Progenitor cell of endocrine pancreas (in vitro differentiated cells): ENCODE measurements at regions not wholly inside any gene's neighbourhood (a gene's known extent, or its start where the extent isn't known, plus 50 kb on each side); places are given as distances from the start of the nearest gene placed in this dataset.

ENCODE experiments used
- DNase-seq: peaks from one replicate; pipeline ENCODE4 v3.0.0; 2021; ENCODE audit warnings: low spot score; ENCODE audit not compliant: unreplicated experiment
- H3K27ac Mint-ChIP-seq: 2 replicates; pipeline ENCODE4 v1.8.0; 2021; ENCODE audit warnings: mild to moderate bottlenecking, moderate library complexity, mixed read lengths
- H3K27me3 Mint-ChIP-seq: 2 replicates; pipeline ENCODE4 v1.8.0; 2021; ENCODE audit warnings: mixed read lengths
- H3K36me3 Mint-ChIP-seq: 2 replicates; pipeline ENCODE4 v1.8.0; 2022; ENCODE audit warnings: mixed read lengths; ENCODE audit not compliant: insufficient read depth
- H3K4me1 Mint-ChIP-seq: 2 replicates; pipeline ENCODE4 v1.8.0; 2021; ENCODE audit warnings: low read depth, mixed read lengths
- H3K4me3 Mint-ChIP-seq: 2 replicates; pipeline ENCODE4 v1.8.0; 2021; ENCODE audit warnings: low read depth, mild to moderate bottlenecking, moderate library complexity, mixed read lengths
- H3K9me3 Mint-ChIP-seq: 2 replicates; pipeline ENCODE4 v1.8.0; 2021; ENCODE audit warnings: low read depth, mixed read lengths
- CTCF ChIP-seq: fragments of 200-600 bp; sonication (generic); IDR thresholded peaks from one replicate; pipeline ENCODE4 v1.5.0; 2021; ENCODE audit warnings: antibody characterized with exemption, mild to moderate bottlenecking; ENCODE audit not compliant: unreplicated experiment

- Mint-ChIP-seq H3K27me3 (no peaks in the 10 kb centered on the region), H3K4me3 (no peak overlapping the region), H3K27ac (no peak overlapping the region), H3K4me1 (no peaks in the 10 kb centered on the region), H3K36me3 (no peaks in the 10 kb centered on the region), H3K9me3 (peaks cover 18% of the 10 kb centered on the region)
- no peak for DNase-seq
- TF ChIP-seq CTCF = no peak
These were observed 693.0 kb upstream of the SOX9 start for GRCh38 chr17:71427801-71428200.

- Mint-ChIP-seq H3K27me3 (no peaks in the 10 kb centered on the region), H3K4me1 (no peaks in the 10 kb centered on the region), H3K4me3 (no peak overlapping the region), H3K27ac (no peak overlapping the region), H3K36me3 (no peaks in the 10 kb centered on the region), H3K9me3 (peaks cover 15% of the 10 kb centered on the region)
- no peak for TF ChIP-seq CTCF
- DNase-seq = no peak
These were observed 691.9 kb upstream of the SOX9 start for GRCh38 chr17:71428897-71429296.

GRCh38 chr17:71430281-71430680 is 690.5 kb upstream of the SOX9 start:
- Mint-ChIP-seq H3K4me3 (no peak overlapping the region), H3K4me1 (no peaks in the 10 kb centered on the region), H3K9me3 (peaks cover 15% of the 10 kb centered on the region), H3K36me3 (no peaks in the 10 kb centered on the region), H3K27me3 (no peaks in the 10 kb centered on the region), H3K27ac (no peak overlapping the region)
- no peak for TF ChIP-seq CTCF
- no peak for DNase-seq

- H3K4me1 Mint-ChIP-seq = no peaks in the 10 kb centered on the region
- H3K9me3 Mint-ChIP-seq = peaks cover 15% of the 10 kb centered on the region
- H3K27ac Mint-ChIP-seq = no peak overlapping the region
- no peaks in the 10 kb centered on the region for H3K27me3 Mint-ChIP-seq
- no peak for DNase-seq
- H3K36me3 Mint-ChIP-seq = no peaks in the 10 kb centered on the region
- H3K4me3 Mint-ChIP-seq = no peak overlapping the region
- TF ChIP-seq CTCF = no peak
These were observed 689.7 kb upstream of the SOX9 start for GRCh38 chr17:71431146-71431545.

GRCh38 chr17:71432378-71433315 is 688.2 kb upstream of the SOX9 start:
- no peak for TF ChIP-seq CTCF
- Mint-ChIP-seq H3K36me3 (no peaks in the 10 kb centered on the region), H3K27ac (no peak overlapping the region), H3K27me3 (no peaks in the 10 kb centered on the region), H3K4me1 (no peaks in the 10 kb centered on the region), H3K9me3 (peaks cover 15% of the 10 kb centered on the region), H3K4me3 (no peak overlapping the region)
- no peak for DNase-seq
